HL-60 (cell line): ENCODE measurements at regions not wholly inside any gene's neighbourhood (a gene's known extent, or its start where the extent isn't known, plus 50 kb on each side); places are given as distances from the start of the nearest gene placed in this dataset.

Experiments
- DNase-seq, 2 experiments: peaks; one replicate each; pipeline ENCODE4 v3.0.0-alpha.2; 2010 to 2020; ENCODE audit warnings: low read depth in 1 of 2, low spot score in 1 of 2
- H3K27ac ChIP-seq: fragments of 250-450 bp; sonication (Bioruptor Pico); replicated peaks from 2 replicates; pipeline ENCODE4 v1.5.1; 2020; ENCODE audit warnings: mild to moderate bottlenecking, moderate library complexity
- H3K27me3 ChIP-seq: fragments of 250-450 bp; sonication (Bioruptor Pico); 2 replicates; pipeline ENCODE4 v1.5.1; 2021; ENCODE audit warnings: mild to moderate bottlenecking, moderate library complexity; ENCODE audit not compliant: insufficient read depth, poor library complexity, severe bottlenecking
- H3K4me3 ChIP-seq: replicated peaks from 2 replicates; pipeline ENCODE4 v1.5.1; 2011; ENCODE audit warnings: mild to moderate bottlenecking, control low read depth, low read length; ENCODE audit not compliant: insufficient read depth
- CTCF ChIP-seq: IDR thresholded peaks from one replicate; pipeline ENCODE4 v1.5.1; 2011; ENCODE audit warnings: low read length, control low read depth, inconsistent platforms; ENCODE audit not compliant: insufficient read depth
- GABPA ChIP-seq: IDR thresholded peaks from 2 replicates; pipeline ENCODE4 v1.6.1; 2012; ENCODE audit warnings: low read depth
- POLR2AphosphoS5 ChIP-seq: IDR thresholded peaks from 2 replicates; pipeline ENCODE4 v1.6.1; 2012; ENCODE audit warnings: low read depth
- REST ChIP-seq: IDR thresholded peaks from 2 replicates; pipeline ENCODE4 v1.6.1; 2012; ENCODE audit warnings: low read depth; ENCODE audit not compliant: insufficient replicate concordance
- SPI1 ChIP-seq: IDR thresholded peaks from 2 replicates; pipeline ENCODE4 v1.6.1; 2012; ENCODE audit warnings: low read depth, mild to moderate bottlenecking, borderline replicate concordance

GRCh38 chr22:34210301-34210700 is 290.0 kb upstream of the LARGE1 start:
- no peak overlapping the region for H3K4me3 ChIP-seq
- no peak for TF ChIP-seq REST
- no peak for TF ChIP-seq POLR2AphosphoS5
- no peak for TF ChIP-seq GABPA
- no peak for TF ChIP-seq CTCF
- TF ChIP-seq SPI1 = no peak
- DNase-seq = no peak
- no peaks in the 10 kb centered on the region for H3K27me3 ChIP-seq
- H3K27ac ChIP-seq = no peak overlapping the region

- no peak overlapping the region for H3K4me3 ChIP-seq
- H3K27me3 ChIP-seq = no peaks in the 10 kb centered on the region
- no peak for DNase-seq
- H3K27ac ChIP-seq = no peak overlapping the region
- TF ChIP-seq SPI1 (no peak), CTCF (no peak), GABPA (no peak), POLR2AphosphoS5 (no peak), REST (no peak)
These were observed 294.1 kb upstream of the LARGE1 start for GRCh38 chr22:34214372-34214771.

- H3K27me3 ChIP-seq = no peaks in the 10 kb centered on the region
- no peak for TF ChIP-seq POLR2AphosphoS5
- no peak for TF ChIP-seq CTCF
- no peak for TF ChIP-seq SPI1
- no peak for TF ChIP-seq REST
- TF ChIP-seq GABPA = no peak
- no peak overlapping the region for H3K4me3 ChIP-seq
- H3K27ac ChIP-seq = no peak overlapping the region
- no peak for DNase-seq
These were observed 305.0 kb upstream of the LARGE1 start for GRCh38 chr22:34225278-34225677.
